ENCODE measurements at regions not wholly inside any gene's neighbourhood (a gene's known extent, or its start where the extent isn't known, plus 50 kb on each side); places are given as distances from the start of the nearest gene placed in this dataset.

DNA sequence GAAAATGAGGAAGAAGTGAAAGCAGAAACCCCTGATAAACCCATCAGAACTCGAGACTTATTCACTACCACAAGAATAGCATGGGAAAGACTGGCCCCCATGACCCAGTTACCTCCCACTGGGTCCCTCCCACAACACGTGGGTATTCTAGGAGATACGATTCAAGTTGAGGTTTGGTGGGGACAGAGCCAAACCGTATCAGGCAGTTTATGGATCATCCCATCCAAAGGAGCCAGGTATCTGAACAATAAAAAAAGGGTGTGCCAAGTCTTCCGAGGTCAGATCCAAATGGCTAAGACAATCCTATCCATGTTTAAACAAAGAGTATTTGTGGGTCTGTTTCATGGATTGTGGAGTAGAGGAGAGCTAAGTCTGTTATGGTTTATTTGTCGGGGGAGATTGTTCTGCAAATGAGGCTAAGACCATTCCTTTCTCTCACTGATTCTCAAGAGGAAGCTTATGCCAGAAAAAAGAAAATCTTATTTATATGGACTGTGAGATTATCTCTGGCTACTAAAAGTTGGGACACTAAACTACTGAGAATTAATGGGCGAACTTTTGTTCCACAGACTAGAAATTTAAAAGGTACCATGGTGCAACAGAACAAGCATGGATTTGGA lies 203.7 kb downstream of the IPMK start:
- no peak for TF ChIP-seq CTCF (conservative IDR thresholded peaks at IDR 0.05; ENCODE audit: low read length)
- no peak for TF ChIP-seq EZH2phosphoT487 (IDR thresholded peaks at IDR 0.05; ENCODE audit: borderline replicate concordance, low read depth, low read length)
